GM06990 (cell line): ENCODE measurements at regions not wholly inside any gene's neighbourhood (a gene's known extent, or its start where the extent isn't known, plus 50 kb on each side); places are given as distances from the start of the nearest gene placed in this dataset.

ENCODE experiments used
- DNase-seq: peaks from one replicate; pipeline ENCODE4 v3.0.0-alpha.2; 2011; ENCODE audit not compliant: insufficient read length; ENCODE audit errors: extremely low read depth
- H3K27me3 ChIP-seq: replicated peaks from 2 replicates; pipeline ENCODE4 v1.6.0; 2011; ENCODE audit warnings: low read length; ENCODE audit not compliant: control insufficient read depth, insufficient read depth
- H3K36me3 ChIP-seq: 2 replicates; pipeline ENCODE4 v1.5.1; 2011; ENCODE audit warnings: low read length; ENCODE audit not compliant: control insufficient read depth, insufficient read depth
- H3K4me3 ChIP-seq: replicated peaks from 2 replicates; pipeline ENCODE4 v1.5.1; 2011; ENCODE audit warnings: low read depth, mild to moderate bottlenecking, control low read depth, low read length
- CTCF ChIP-seq: IDR thresholded peaks from 2 replicates; pipeline ENCODE4 v1.5.1; 2011; ENCODE audit warnings: low read length, control low read depth, mild to moderate bottlenecking, inconsistent platforms; ENCODE audit not compliant: insufficient read depth, poor library complexity, severe bottlenecking

GRCh38 chr2:76197842-76198448 is 487.2 kb upstream of the GCFC2 start:
- DNase-seq = peak; percentile 15
- peak; percentile 70 for TF ChIP-seq CTCF
- H3K36me3 ChIP-seq = no peaks in the 10 kb centered on the region
- no peaks in the 10 kb centered on the region for H3K27me3 ChIP-seq
- H3K4me3 ChIP-seq = no peak overlapping the region

GRCh38 chr2:76197428-76197827 is 486.7 kb upstream of the GCFC2 start:
- H3K27me3 ChIP-seq = no peaks in the 10 kb centered on the region
- no peak for DNase-seq
- H3K36me3 ChIP-seq = no peaks in the 10 kb centered on the region
- H3K4me3 ChIP-seq = no peak overlapping the region
- no peak for TF ChIP-seq CTCF

GRCh38 chr2:76194031-76194775 is 483.5 kb upstream of the GCFC2 start:
- no peak for TF ChIP-seq CTCF
- no peak overlapping the region for H3K4me3 ChIP-seq
- no peak for DNase-seq
- no peaks in the 10 kb centered on the region for H3K27me3 ChIP-seq
- no peaks in the 10 kb centered on the region for H3K36me3 ChIP-seq

GRCh38 chr2:76193089-76193488 is 482.4 kb upstream of the GCFC2 start:
- DNase-seq = no peak
- H3K36me3 ChIP-seq = no peaks in the 10 kb centered on the region
- no peaks in the 10 kb centered on the region for H3K27me3 ChIP-seq
- no peak for TF ChIP-seq CTCF
- H3K4me3 ChIP-seq = no peak overlapping the region

- Histone ChIP-seq H3K4me3 (no peak overlapping the region), H3K36me3 (no peaks in the 10 kb centered on the region), H3K27me3 (no peaks in the 10 kb centered on the region)
- TF ChIP-seq CTCF = no peak
- DNase-seq = no peak
Measured at GRCh38 chr2:76188334-76189008, 477.8 kb upstream of the GCFC2 start.
